ENCODE measurements at regions not wholly inside any gene's neighbourhood (a gene's known extent, or its start where the extent isn't known, plus 50 kb on each side); places are given as distances from the start of the nearest gene placed in this dataset.

- Histone ChIP-seq H3K27me3 (no peaks in the 10 kb centered on the region), H3K4me1 (peaks cover 0 to 5% of the 10 kb centered on the region in 2 donors), H3K27ac (no peak overlapping the region), H3K4me3 (no peak overlapping the region), H3K36me3 (no peaks in the 10 kb centered on the region), H3K9me3 (no peaks in the 10 kb centered on the region)
- intact Hi-C loops (cut with DNase I; ENCODE audit: low total_unique reads) = no loop called here
- DNase-seq (ENCODE audit: low spot score in 2 of 2) = no peak
- TF ChIP-seq CTCF (IDR thresholded peaks at IDR 0.05) = no peak
Observed at GRCh38 chr2:136233298-136233697, 115.3 kb upstream of the CXCR4 start.

- Histone ChIP-seq H3K36me3 (no peaks in the 10 kb centered on the region), H3K27ac (no peak overlapping the region), H3K4me3 (no peak overlapping the region), H3K27me3 (no peaks in the 10 kb centered on the region), H3K9me3 (no peaks in the 10 kb centered on the region), H3K4me1 (peaks cover 0 to 5% of the 10 kb centered on the region in 2 donors)
- DNase-seq (ENCODE audit: low spot score in 2 of 2) = no peak
- intact Hi-C loops (cut with DNase I; ENCODE audit: low total_unique reads) = no loop called here
- no peak for TF ChIP-seq CTCF (IDR thresholded peaks at IDR 0.05)
- no peak for TF ChIP-seq POLR2A (IDR thresholded peaks at IDR 0.05)
- no peak for TF ChIP-seq POLR2AphosphoS5 (IDR thresholded peaks at IDR 0.05)
Observed at GRCh38 chr2:136232456-136233172, 114.7 kb upstream of the CXCR4 start.

GRCh38 chr2:136230464-136230863, 112.5 kb upstream of the CXCR4 start:
- Histone ChIP-seq H3K36me3 (no peaks in the 10 kb centered on the region), H3K27ac (no peak overlapping the region), H3K9me3 (no peaks in the 10 kb centered on the region), H3K4me1 (no peaks in the 10 kb centered on the region), H3K27me3 (no peaks in the 10 kb centered on the region), H3K4me3 (no peak overlapping the region)
- TF ChIP-seq POLR2AphosphoS5 (IDR thresholded peaks at IDR 0.05) = no peak
- TF ChIP-seq CTCF (IDR thresholded peaks at IDR 0.05) = no peak
- TF ChIP-seq POLR2A (IDR thresholded peaks at IDR 0.05) = no peak
- intact Hi-C loops (cut with DNase I; ENCODE audit: low total_unique reads) = no loop called here
- DNase-seq (ENCODE audit: low spot score in 2 of 2) = no peak

- Histone ChIP-seq H3K9me3 (no peaks in the 10 kb centered on the region), H3K36me3 (no peaks in the 10 kb centered on the region), H3K4me1 (no peaks in the 10 kb centered on the region), H3K27me3 (no peaks in the 10 kb centered on the region), H3K4me3 (no peak overlapping the region), H3K27ac (no peak overlapping the region)
- TF ChIP-seq POLR2AphosphoS5 (IDR thresholded peaks at IDR 0.05) = no peak
- no peak for TF ChIP-seq CTCF (IDR thresholded peaks at IDR 0.05)
- no peak for TF ChIP-seq POLR2A (IDR thresholded peaks at IDR 0.05)
- intact Hi-C loops (cut with DNase I; ENCODE audit: low total_unique reads) = no loop called here
- DNase-seq (ENCODE audit: low spot score in 2 of 2) = no peak
Observed at GRCh38 chr2:136226903-136227302, 109.0 kb upstream of the CXCR4 start.

GRCh38 chr2:136225950-136226835, 108.2 kb upstream of the CXCR4 start:
- intact Hi-C loops (cut with DNase I; ENCODE audit: low total_unique reads) = no loop called here
- no peaks in the 10 kb centered on the region for H3K9me3 ChIP-seq
- no peak for DNase-seq (ENCODE audit: low spot score in 2 of 2)
- no peaks in the 10 kb centered on the region for H3K4me1 ChIP-seq
- TF ChIP-seq POLR2A (IDR thresholded peaks at IDR 0.05) = no peak
- H3K27me3 ChIP-seq = no peaks in the 10 kb centered on the region
- no peak overlapping the region for H3K27ac ChIP-seq
- H3K36me3 ChIP-seq = no peaks in the 10 kb centered on the region
- no peak overlapping the region for H3K4me3 ChIP-seq

Measured in breast epithelium (tissue), 4 donors.